Mucosa of rectum (tissue), 2 donors: ENCODE measurements at regions not wholly inside any gene's neighbourhood (a gene's known extent, or its start where the extent isn't known, plus 50 kb on each side); places are given as distances from the start of the nearest gene placed in this dataset.

ENCODE experiments used
- H3K27ac ChIP-seq, 2 donors: one replicate each; pipeline ENCODE4 v1.7.0; 2013; ENCODE audit warnings: inconsistent platforms in 2 of 2, low read depth in 2 of 2, low read length in 2 of 2
- H3K27me3 ChIP-seq, 2 donors: one replicate each; pipeline ENCODE4 v1.7.0; 2013; ENCODE audit warnings: low read length in 2 of 2; ENCODE audit not compliant: control insufficient read depth in 2 of 2, insufficient read depth in 2 of 2
- H3K36me3 ChIP-seq, 2 donors: one replicate each; pipeline ENCODE4 v1.7.0; 2013; ENCODE audit warnings: low read length in 2 of 2; ENCODE audit not compliant: control insufficient read depth in 2 of 2, insufficient read depth in 2 of 2
- H3K4me1 ChIP-seq, 2 donors: one replicate each; pipeline ENCODE4 v1.7.0; 2013; ENCODE audit warnings: low read length in 2 of 2, mild to moderate bottlenecking in 1 of 2; ENCODE audit not compliant: control insufficient read depth in 2 of 2, insufficient read depth in 2 of 2
- H3K4me3 ChIP-seq, 2 donors: one replicate each; pipeline ENCODE4 v1.7.0; 2013; ENCODE audit warnings: low read length in 2 of 2
- H3K9ac ChIP-seq, 2 donors: one replicate each; pipeline ENCODE4 v1.7.0; 2013; ENCODE audit warnings: low read length in 2 of 2, low read depth in 1 of 2, mild to moderate bottlenecking in 1 of 2
- H3K9me3 ChIP-seq, 2 donors: one replicate each; pipeline ENCODE4 v1.7.0; 2013; ENCODE audit warnings: low read length in 2 of 2; ENCODE audit not compliant: control insufficient read depth in 2 of 2
- donor health status: healthy.
- donor health status: Normal muscosa, but diverticular disease.

GRCh38 chr7:155974186-155974897 lies 162.1 kb upstream of the SHH start:
- H3K36me3 ChIP-seq: no peaks in the 10 kb centered on the region
- H3K9me3 ChIP-seq: no peaks in the 10 kb centered on the region
- peaks cover 3% of the 10 kb centered on the region in 2 donors for H3K27me3 ChIP-seq
- H3K4me3 ChIP-seq: no peak overlapping the region
- no peak overlapping the region for H3K9ac ChIP-seq
- no peaks in the 10 kb centered on the region for H3K4me1 ChIP-seq
- H3K27ac ChIP-seq: no peak overlapping the region

DNA sequence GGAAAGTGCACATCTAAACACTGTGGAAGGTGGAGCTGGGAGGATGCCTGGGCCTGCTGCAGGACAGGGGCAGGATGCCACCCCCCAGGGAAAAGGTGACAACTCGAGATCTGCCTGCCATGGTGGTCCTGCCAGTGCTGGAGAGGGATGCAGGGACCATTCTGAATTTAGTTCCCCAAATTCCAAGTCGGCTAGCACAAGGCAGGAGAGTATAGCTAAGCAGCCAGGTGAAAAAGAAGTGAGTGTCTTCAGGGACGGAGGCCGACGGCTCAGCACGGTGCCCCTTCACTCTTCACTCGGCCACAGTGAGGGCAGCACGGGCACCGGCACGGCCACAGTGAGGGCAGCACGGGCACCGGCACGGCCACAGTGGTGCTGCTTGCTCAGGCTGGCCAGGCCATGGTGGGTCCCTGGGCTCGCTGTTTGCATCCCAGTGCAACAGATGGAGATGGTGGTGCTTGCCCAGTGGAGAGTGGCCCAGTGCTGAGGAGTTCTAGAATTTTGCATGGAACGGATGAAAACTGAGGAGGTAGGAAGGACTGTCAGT lies 161.3 kb upstream of the SHH start:
- Histone ChIP-seq H3K36me3 (no peaks in the 10 kb centered on the region), H3K9me3 (no peaks in the 10 kb centered on the region), H3K4me3 (no peak overlapping the region), H3K27me3 (peaks cover 3% of the 10 kb centered on the region in 2 donors), H3K4me1 (no peaks in the 10 kb centered on the region), H3K27ac (no peak overlapping the region), H3K9ac (no peak overlapping the region)

DNA sequence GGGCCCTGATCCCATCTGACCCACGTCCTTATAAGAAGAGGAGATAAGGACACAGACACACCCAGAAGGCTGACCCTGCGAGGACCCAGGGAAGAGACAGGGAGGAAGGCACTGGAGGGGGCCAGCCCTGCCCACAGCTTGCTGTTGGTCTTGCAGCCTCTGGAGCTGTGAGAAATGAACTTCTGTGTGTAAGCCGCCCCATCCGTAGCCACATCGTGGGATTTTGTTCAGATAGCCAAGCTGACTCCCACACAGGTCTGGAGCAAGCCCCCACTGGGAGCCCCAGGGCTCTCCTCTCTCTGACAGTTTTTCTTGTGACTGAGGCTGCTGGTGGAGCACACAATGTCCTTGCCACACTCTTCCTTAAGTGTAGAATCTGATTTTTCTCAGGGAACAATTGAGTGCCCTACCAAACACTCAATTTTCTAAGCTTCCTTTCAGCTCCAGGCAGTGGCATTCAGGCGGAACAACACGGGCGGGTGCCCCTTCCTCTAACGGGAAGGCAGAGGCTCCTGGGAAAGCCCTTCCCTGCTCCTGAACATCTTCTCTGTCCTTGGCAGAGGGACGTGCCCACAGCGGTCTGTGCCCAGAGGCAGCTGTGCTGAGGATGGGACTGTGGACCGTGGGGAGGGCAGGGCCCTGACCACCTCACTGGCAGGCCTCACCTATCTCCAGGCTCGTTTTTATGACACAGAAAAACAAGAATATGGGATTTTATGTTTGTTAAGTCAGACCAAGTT lies 160.6 kb upstream of the SHH start:
- H3K9me3 ChIP-seq: no peaks in the 10 kb centered on the region
- H3K36me3 ChIP-seq: no peaks in the 10 kb centered on the region
- no peak overlapping the region for H3K27ac ChIP-seq
- no peak overlapping the region for H3K9ac ChIP-seq
- peaks cover under 1 to 2% of the 10 kb centered on the region in 2 donors for H3K27me3 ChIP-seq
- H3K4me1 ChIP-seq: no peaks in the 10 kb centered on the region
- no peak overlapping the region for H3K4me3 ChIP-seq

- Histone ChIP-seq H3K9me3 (no peaks in the 10 kb centered on the region), H3K9ac (no peak overlapping the region), H3K27me3 (no peaks in the 10 kb centered on the region), H3K27ac (no peak overlapping the region), H3K4me3 (no peak overlapping the region), H3K4me1 (no peaks in the 10 kb centered on the region), H3K36me3 (no peaks in the 10 kb centered on the region)
Measured at GRCh38 chr7:155972247-155972646, 160.0 kb upstream of the SHH start.

- Histone ChIP-seq H3K27me3 (no peaks in the 10 kb centered on the region), H3K9me3 (no peaks in the 10 kb centered on the region), H3K36me3 (no peaks in the 10 kb centered on the region), H3K27ac (no peak overlapping the region), H3K4me3 (no peak overlapping the region), H3K9ac (no peak overlapping the region), H3K4me1 (no peaks in the 10 kb centered on the region)
Measured at GRCh38 chr7:155971180-155971770, 159.0 kb upstream of the SHH start.

DNA sequence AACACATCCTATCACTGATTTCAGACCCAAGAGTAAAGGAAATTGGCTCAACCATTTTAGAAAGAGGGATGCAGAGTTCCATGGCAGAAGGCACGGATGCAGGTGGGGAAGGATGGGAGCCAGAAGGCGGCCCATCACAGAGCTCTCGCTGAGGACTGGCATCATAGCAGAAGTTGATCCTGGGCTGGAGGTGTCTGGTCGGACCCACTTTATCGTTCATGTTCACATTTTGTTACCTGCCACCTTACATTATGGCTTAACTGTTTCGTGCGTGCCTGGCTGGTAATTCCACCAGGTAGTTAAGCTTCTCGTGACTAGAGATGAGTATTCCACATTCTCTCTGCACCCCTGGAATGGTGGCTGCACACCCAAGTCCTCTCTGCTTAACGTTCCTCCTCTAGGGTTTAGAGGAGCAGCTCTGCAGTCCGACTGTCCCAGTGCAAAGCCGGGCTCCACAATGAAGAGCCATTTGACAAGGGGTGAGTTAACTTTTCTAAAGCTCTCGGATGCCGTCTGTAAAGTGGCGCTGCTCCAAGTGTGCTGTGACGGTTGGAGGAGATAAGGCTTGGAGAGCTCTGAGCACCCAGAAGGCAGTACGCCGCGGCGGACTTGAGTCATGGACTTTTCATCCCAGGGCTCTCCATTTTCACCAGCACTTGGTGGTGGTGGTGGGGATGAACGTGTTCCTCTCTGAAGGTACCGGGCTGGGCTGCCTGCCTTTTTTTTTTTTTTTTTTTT lies 157.1 kb upstream of the SHH start:
- Histone ChIP-seq H3K36me3 (no peaks in the 10 kb centered on the region), H3K27me3 (no peaks in the 10 kb centered on the region), H3K27ac (no peak overlapping the region)

DNA sequence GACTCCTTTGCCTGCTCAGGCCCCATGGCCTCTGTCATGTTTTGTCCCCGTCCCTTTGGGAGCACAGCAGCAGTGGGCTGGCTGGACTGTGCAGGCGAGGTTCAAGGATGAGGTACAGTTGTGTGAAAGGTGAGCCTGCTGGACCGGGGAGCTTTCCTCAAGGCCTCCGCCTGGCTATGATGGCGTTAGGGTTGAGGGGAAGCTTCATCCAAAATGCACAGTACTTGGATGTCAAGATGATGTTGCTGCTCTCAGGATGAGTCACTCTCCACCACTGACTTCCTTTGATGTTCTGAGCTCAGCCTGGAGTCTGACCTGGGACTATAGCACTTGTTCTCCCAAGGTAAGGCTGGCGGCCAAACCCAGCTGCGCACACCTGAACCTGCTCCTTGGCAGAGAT lies 152.7 kb upstream of the SHH start:
- Histone ChIP-seq H3K27me3 (no peaks in the 10 kb centered on the region), H3K4me3 (no peak overlapping the region), H3K9ac (no peak overlapping the region), H3K36me3 (no peaks in the 10 kb centered on the region), H3K9me3 (no peaks in the 10 kb centered on the region), H3K27ac (no peak overlapping the region), H3K4me1 (peaks cover 0 to 5% of the 10 kb centered on the region in 2 donors)

More for the DNA sequence above, 157.1 kb upstream of the SHH start:
- H3K4me1 ChIP-seq: no peaks in the 10 kb centered on the region
- H3K9me3 ChIP-seq: no peaks in the 10 kb centered on the region
- no peak overlapping the region for H3K4me3 ChIP-seq
- H3K9ac ChIP-seq: no peak overlapping the region

DNA sequence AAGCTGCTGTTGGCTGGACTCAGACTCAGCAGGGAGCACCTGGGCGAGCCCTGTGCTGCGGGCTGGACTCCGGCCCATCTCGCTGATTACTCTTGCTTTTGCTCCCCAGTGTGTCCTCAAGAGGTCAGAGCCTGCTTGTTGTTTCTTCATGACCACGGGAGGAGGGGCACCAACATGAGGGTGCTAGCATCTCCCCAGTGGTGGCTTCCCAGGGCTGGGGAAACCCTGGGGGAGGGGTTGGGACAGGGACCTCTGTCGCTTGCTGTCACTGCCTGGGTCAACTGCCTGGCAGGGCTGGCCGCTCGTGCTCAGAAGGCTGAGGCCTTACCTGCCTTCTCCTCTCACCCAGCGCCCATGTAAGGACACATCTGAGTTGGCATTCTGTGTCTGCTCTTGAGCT lies 152.3 kb upstream of the SHH start:
- Histone ChIP-seq H3K27me3 (no peaks in the 10 kb centered on the region), H3K9me3 (no peaks in the 10 kb centered on the region), H3K27ac (no peak overlapping the region), H3K4me1 (peaks cover 2 to 5% of the 10 kb centered on the region in 2 donors), H3K36me3 (no peaks in the 10 kb centered on the region), H3K4me3 (no peak overlapping the region), H3K9ac (no peak overlapping the region)

- Histone ChIP-seq H3K27me3 (no peaks in the 10 kb centered on the region), H3K9ac (no peak overlapping the region), H3K9me3 (no peaks in the 10 kb centered on the region), H3K36me3 (no peaks in the 10 kb centered on the region), H3K4me3 (no peak overlapping the region), H3K27ac (no peak overlapping the region), H3K4me1 (peaks cover 5% of the 10 kb centered on the region in 2 donors)
Measured at GRCh38 chr7:155963771-155964195, 151.5 kb upstream of the SHH start.
